ENCODE measurements at regions not wholly inside any gene's neighbourhood (a gene's known extent, or its start where the extent isn't known, plus 50 kb on each side); places are given as distances from the start of the nearest gene placed in this dataset.

- H3K9me3 ChIP-seq (ENCODE audit: control insufficient read depth in 2 of 3, insufficient read depth in 1 of 3, low read length in 3 of 3), result no peaks in the 10 kb centered on the region
- DNase-seq (no peak), FAIRE-seq (no peak)
- H3K27ac ChIP-seq (ENCODE audit: low read depth in 2 of 2, low read length in 2 of 2), result no peak overlapping the region
- no peak overlapping the region for H3K4me3 ChIP-seq (ENCODE audit: low read length in 3 of 3)
- H3K36me3 ChIP-seq (ENCODE audit: control insufficient read depth in 2 of 3, insufficient read depth in 3 of 3, low read length in 3 of 3), result no peaks in the 10 kb centered on the region
- H3K9ac ChIP-seq (ENCODE audit: low read length in 3 of 3), result no peak overlapping the region
- no peaks in the 10 kb centered on the region for H3K27me3 ChIP-seq (ENCODE audit: control insufficient read depth, insufficient read depth, low read length)
- H3K4me1 ChIP-seq (ENCODE audit: control insufficient read depth in 2 of 3, insufficient read depth in 2 of 3, low read depth in 1 of 3, low read length in 3 of 3), result no peaks in the 10 kb centered on the region
- TF ChIP-seq CTCF (IDR thresholded peaks at IDR 0.05; ENCODE audit: borderline replicate concordance, extremely low read depth, insufficient read depth), result no peak
- intact Hi-C loops (cut with DNase I), result no loop called here
Measured at GRCh38 chr20:7210910-7211309, 443.4 kb downstream of the BMP2 start.

GRCh38 chr20:7214081-7214740, 446.7 kb downstream of the BMP2 start:
- Histone ChIP-seq H3K9ac (ENCODE audit: low read length in 3 of 3) (no peak overlapping the region), H3K27ac (ENCODE audit: low read depth in 2 of 2, low read length in 2 of 2) (no peak overlapping the region), H3K4me1 (ENCODE audit: control insufficient read depth in 2 of 3, insufficient read depth in 2 of 3, low read depth in 1 of 3, low read length in 3 of 3) (no peaks in the 10 kb centered on the region), H3K27me3 (ENCODE audit: control insufficient read depth, insufficient read depth, low read length) (no peaks in the 10 kb centered on the region), H3K9me3 (ENCODE audit: control insufficient read depth in 2 of 3, insufficient read depth in 1 of 3, low read length in 3 of 3) (no peaks in the 10 kb centered on the region), H3K36me3 (ENCODE audit: control insufficient read depth in 2 of 3, insufficient read depth in 3 of 3, low read length in 3 of 3) (no peaks in the 10 kb centered on the region), H3K4me3 (ENCODE audit: low read length in 3 of 3) (no peak overlapping the region)
- no peak for TF ChIP-seq CTCF (IDR thresholded peaks at IDR 0.05; ENCODE audit: borderline replicate concordance, extremely low read depth, insufficient read depth)
- no peak for DNase-seq
- intact Hi-C loops (cut with DNase I), result no loop called here
- no peak for FAIRE-seq

GRCh38 chr20:7217606-7218005, 450.1 kb downstream of the BMP2 start:
- H3K36me3 ChIP-seq (ENCODE audit: control insufficient read depth in 2 of 3, insufficient read depth in 3 of 3, low read length in 3 of 3), result no peaks in the 10 kb centered on the region
- intact Hi-C loops (cut with DNase I), result no loop called here
- H3K4me1 ChIP-seq (ENCODE audit: control insufficient read depth in 2 of 3, insufficient read depth in 2 of 3, low read depth in 1 of 3, low read length in 3 of 3), result no peaks in the 10 kb centered on the region
- H3K27ac ChIP-seq (ENCODE audit: low read depth in 2 of 2, low read length in 2 of 2), result no peak overlapping the region
- no peak overlapping the region for H3K4me3 ChIP-seq (ENCODE audit: low read length in 3 of 3)
- FAIRE-seq (no peak), DNase-seq (no peak)
- no peaks in the 10 kb centered on the region for H3K9me3 ChIP-seq (ENCODE audit: control insufficient read depth in 2 of 3, insufficient read depth in 1 of 3, low read length in 3 of 3)
- no peak for TF ChIP-seq CTCF (IDR thresholded peaks at IDR 0.05; ENCODE audit: borderline replicate concordance, extremely low read depth, insufficient read depth)
- no peaks in the 10 kb centered on the region for H3K27me3 ChIP-seq (ENCODE audit: control insufficient read depth, insufficient read depth, low read length)
- H3K9ac ChIP-seq (ENCODE audit: low read length in 3 of 3), result no peak overlapping the region

- no peak for TF ChIP-seq CTCF (IDR thresholded peaks at IDR 0.05; ENCODE audit: borderline replicate concordance, extremely low read depth, insufficient read depth)
- intact Hi-C loops (cut with DNase I), result no loop called here
- FAIRE-seq, result no peak
- no peak for DNase-seq
- Histone ChIP-seq H3K9me3 (ENCODE audit: control insufficient read depth in 2 of 3, insufficient read depth in 1 of 3, low read length in 3 of 3) (no peaks in the 10 kb centered on the region), H3K27ac (ENCODE audit: low read depth in 2 of 2, low read length in 2 of 2) (no peak overlapping the region), H3K9ac (ENCODE audit: low read length in 3 of 3) (no peak overlapping the region), H3K27me3 (ENCODE audit: control insufficient read depth, insufficient read depth, low read length) (no peaks in the 10 kb centered on the region), H3K4me1 (ENCODE audit: control insufficient read depth in 2 of 3, insufficient read depth in 2 of 3, low read depth in 1 of 3, low read length in 3 of 3) (no peaks in the 10 kb centered on the region), H3K4me3 (ENCODE audit: low read length in 3 of 3) (no peak overlapping the region), H3K36me3 (ENCODE audit: control insufficient read depth in 2 of 3, insufficient read depth in 3 of 3, low read length in 3 of 3) (no peaks in the 10 kb centered on the region)
Measured at GRCh38 chr20:7220755-7221154, 453.3 kb downstream of the BMP2 start.
